WTC11 (cell line): ENCODE measurements at regions not wholly inside any gene's neighbourhood (a gene's known extent, or its start where the extent isn't known, plus 50 kb on each side); places are given as distances from the start of the nearest gene placed in this dataset.

Experiments
- ATAC-seq: fragments of 200-7000 bp; cut with Tn5 transposase; 2 replicates; pipeline ENCODE4 v1.10.0; 2021; ENCODE audit warnings: mild to moderate bottlenecking, moderate library complexity
- CTCF ChIA-PET: fragments of 300-600 bp; sonication (Branson Sonifier 250); formaldehyde crosslinking; loops from one replicate; lab custom pipeline; 2021; ENCODE audit warnings: antibody characterized with exemption; lab: Charles Lee
- POLR2A ChIA-PET: fragments of 350-600 bp; sonication (Branson Sonifier 250); formaldehyde crosslinking; loops from one replicate; lab custom pipeline; 2021; ENCODE audit warnings: antibody characterized with exemption; lab: Charles Lee
- DNase-seq: peaks from one replicate; pipeline ENCODE4 v3.0.0; 2021; ENCODE audit warnings: low spot score
- H3K27ac Mint-ChIP-seq: 2 replicates; pipeline ENCODE4 v1.8.0; 2021; ENCODE audit warnings: mixed read lengths
- H3K27me3 Mint-ChIP-seq: 2 replicates; pipeline ENCODE4 v1.8.0; 2021; ENCODE audit warnings: low read depth, mild to moderate bottlenecking, moderate library complexity, mixed read lengths
- H3K36me3 Mint-ChIP-seq: 2 replicates; pipeline ENCODE4 v1.8.0; 2021; ENCODE audit warnings: mixed read lengths
- H3K4me1 Mint-ChIP-seq: 2 replicates; pipeline ENCODE4 v1.8.0; 2022; ENCODE audit warnings: mixed read lengths
- H3K4me3 Mint-ChIP-seq: 2 replicates; pipeline ENCODE4 v1.8.0; 2021; ENCODE audit warnings: mild to moderate bottlenecking, moderate library complexity, mixed read lengths
- H3K9me3 Mint-ChIP-seq: 2 replicates; pipeline ENCODE4 v1.8.0; 2021; ENCODE audit warnings: mixed read lengths
- EMX1 ChIP-seq: fragments of 250-450 bp; sonication (Bioruptor Pico); IDR thresholded peaks from 2 replicates; pipeline ENCODE4 v1.8.0; 2021; ENCODE audit warnings: mild to moderate bottlenecking
- GRHL2 ChIP-seq: fragments of 250-450 bp; sonication (Bioruptor Pico); IDR thresholded peaks from 2 replicates; pipeline ENCODE4 v1.8.0; 2022; ENCODE audit warnings: mild to moderate bottlenecking, moderate library complexity; ENCODE audit not compliant: insufficient replicate concordance, severe bottlenecking
- KAT7 ChIP-seq: sonication (generic); formaldehyde crosslinking; IDR thresholded peaks from 2 replicates; pipeline ENCODE4 v1.8.1; 2023; ENCODE audit warnings: missing genetic modification reagents, mild to moderate bottlenecking, borderline replicate concordance
- RELA ChIP-seq: sonication (generic); formaldehyde crosslinking; IDR thresholded peaks from 2 replicates; pipeline ENCODE4 v1.8.1; 2022; ENCODE audit warnings: missing genetic modification reagents, mild to moderate bottlenecking, borderline replicate concordance
- SMAD3 ChIP-seq: sonication (generic); formaldehyde crosslinking; IDR thresholded peaks from 2 replicates; pipeline ENCODE4 v1.8.0; 2022; ENCODE audit warnings: missing genetic modification reagents, mild to moderate bottlenecking, borderline replicate concordance
- SOX15 ChIP-seq: fragments of 250-450 bp; sonication (Bioruptor Pico); IDR thresholded peaks from 2 replicates; pipeline ENCODE4 v1.9.0; 2021; ENCODE audit warnings: mild to moderate bottlenecking
- TEAD4 ChIP-seq: sonication (generic); formaldehyde crosslinking; IDR thresholded peaks from 2 replicates; pipeline ENCODE4 v1.8.0; 2022; ENCODE audit warnings: mild to moderate bottlenecking, missing genetic modification reagents
- ZNF121 ChIP-seq: sonication (generic); formaldehyde crosslinking; IDR thresholded peaks from 2 replicates; pipeline ENCODE4 v1.8.0; 2023; ENCODE audit warnings: missing genetic modification reagents
- ZNF396 ChIP-seq: fragments of 250-450 bp; sonication (Bioruptor Pico); IDR thresholded peaks from 2 replicates; pipeline ENCODE4 v1.8.0; 2021; ENCODE audit warnings: mild to moderate bottlenecking, moderate library complexity, borderline replicate concordance
- TF ChIP-seq, protein P1 (sequence below): sonication (generic); formaldehyde crosslinking; IDR thresholded peaks from 2 replicates; pipeline ENCODE4 v1.8.1; 2023; ENCODE audit warnings: mild to moderate bottlenecking, missing genetic modification reagents
- TF ChIP-seq, protein P2 (sequence below): sonication (generic); formaldehyde crosslinking; IDR thresholded peaks from 2 replicates; pipeline ENCODE4 v1.8.1; 2023; ENCODE audit warnings: mild to moderate bottlenecking, missing genetic modification reagents, moderate library complexity
- TF ChIP-seq, protein P3 (sequence below): sonication (generic); formaldehyde crosslinking; conservative IDR thresholded peaks from 2 replicates; pipeline ENCODE4 v1.8.1; 2023; ENCODE audit warnings: mild to moderate bottlenecking, low read depth, missing genetic modification reagents, moderate library complexity
- TF ChIP-seq, protein P4 (sequence below): sonication (generic); formaldehyde crosslinking; IDR thresholded peaks from 2 replicates; pipeline ENCODE4 v1.8.1; 2023; ENCODE audit warnings: mild to moderate bottlenecking, missing genetic modification reagents
- TF ChIP-seq, protein P5 (sequence below): sonication (generic); formaldehyde crosslinking; IDR thresholded peaks from 2 replicates; pipeline ENCODE4 v1.8.0; 2023; ENCODE audit warnings: mild to moderate bottlenecking, missing genetic modification reagents
- TF ChIP-seq, protein P6 (sequence below): fragments of 250-450 bp; sonication (Bioruptor Pico); IDR thresholded peaks from 2 replicates; pipeline ENCODE4 v1.9.0; 2021; ENCODE audit warnings: mild to moderate bottlenecking, borderline replicate concordance
- TF ChIP-seq, protein P7 (sequence below): sonication (generic); formaldehyde crosslinking; IDR thresholded peaks from 2 replicates; pipeline ENCODE4 v1.8.0; 2022; ENCODE audit warnings: mild to moderate bottlenecking, missing genetic modification reagents
- TF ChIP-seq, protein P8 (sequence below): sonication (generic); formaldehyde crosslinking; IDR thresholded peaks from 2 replicates; pipeline ENCODE4 v1.8.0; 2022; ENCODE audit warnings: mild to moderate bottlenecking, missing genetic modification reagents

DNA sequence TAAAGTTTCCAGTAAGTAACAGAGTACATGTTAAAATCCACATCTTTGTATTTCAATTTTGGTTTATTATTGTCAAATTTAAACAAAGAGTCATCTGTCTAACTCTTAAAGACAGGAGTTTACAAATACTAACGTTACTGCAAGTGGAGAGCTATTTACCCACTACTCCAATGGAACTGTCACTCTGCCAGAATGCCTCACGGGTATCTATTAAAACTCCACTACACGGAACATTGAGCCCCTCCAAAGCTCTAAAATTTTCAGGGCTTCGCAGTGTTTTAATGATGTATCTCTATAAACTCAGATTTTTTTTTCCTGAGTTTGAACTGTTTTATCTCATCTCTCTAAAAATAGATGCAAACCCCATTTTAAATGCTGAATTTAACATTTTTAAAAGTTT is 388.7 kb upstream of the SEMA3A start (continued):
- no peak for TF ChIP-seq ZNF396 (CRISPR knock-in tag)
- TF ChIP-seq, protein P1, sequence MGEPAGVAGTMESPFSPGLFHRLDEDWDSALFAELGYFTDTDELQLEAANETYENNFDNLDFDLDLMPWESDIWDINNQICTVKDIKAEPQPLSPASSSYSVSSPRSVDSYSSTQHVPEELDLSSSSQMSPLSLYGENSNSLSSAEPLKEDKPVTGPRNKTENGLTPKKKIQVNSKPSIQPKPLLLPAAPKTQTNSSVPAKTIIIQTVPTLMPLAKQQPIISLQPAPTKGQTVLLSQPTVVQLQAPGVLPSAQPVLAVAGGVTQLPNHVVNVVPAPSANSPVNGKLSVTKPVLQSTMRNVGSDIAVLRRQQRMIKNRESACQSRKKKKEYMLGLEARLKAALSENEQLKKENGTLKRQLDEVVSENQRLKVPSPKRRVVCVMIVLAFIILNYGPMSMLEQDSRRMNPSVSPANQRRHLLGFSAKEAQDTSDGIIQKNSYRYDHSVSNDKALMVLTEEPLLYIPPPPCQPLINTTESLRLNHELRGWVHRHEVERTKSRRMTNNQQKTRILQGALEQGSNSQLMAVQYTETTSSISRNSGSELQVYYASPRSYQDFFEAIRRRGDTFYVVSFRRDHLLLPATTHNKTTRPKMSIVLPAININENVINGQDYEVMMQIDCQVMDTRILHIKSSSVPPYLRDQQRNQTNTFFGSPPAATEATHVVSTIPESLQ, result no peak
- TF ChIP-seq, protein P2, sequence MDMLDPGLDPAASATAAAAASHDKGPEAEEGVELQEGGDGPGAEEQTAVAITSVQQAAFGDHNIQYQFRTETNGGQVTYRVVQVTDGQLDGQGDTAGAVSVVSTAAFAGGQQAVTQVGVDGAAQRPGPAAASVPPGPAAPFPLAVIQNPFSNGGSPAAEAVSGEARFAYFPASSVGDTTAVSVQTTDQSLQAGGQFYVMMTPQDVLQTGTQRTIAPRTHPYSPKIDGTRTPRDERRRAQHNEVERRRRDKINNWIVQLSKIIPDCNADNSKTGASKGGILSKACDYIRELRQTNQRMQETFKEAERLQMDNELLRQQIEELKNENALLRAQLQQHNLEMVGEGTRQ (CRISPR knock-in tag), result no peak
- no peak for TF ChIP-seq RELA (CRISPR knock-in tag)
- TF ChIP-seq EMX1 (CRISPR knock-in tag), result no peak
- no peak for TF ChIP-seq ZNF121 (CRISPR knock-in tag)
- TF ChIP-seq, all 79 proteins: peak for 0

DNA sequence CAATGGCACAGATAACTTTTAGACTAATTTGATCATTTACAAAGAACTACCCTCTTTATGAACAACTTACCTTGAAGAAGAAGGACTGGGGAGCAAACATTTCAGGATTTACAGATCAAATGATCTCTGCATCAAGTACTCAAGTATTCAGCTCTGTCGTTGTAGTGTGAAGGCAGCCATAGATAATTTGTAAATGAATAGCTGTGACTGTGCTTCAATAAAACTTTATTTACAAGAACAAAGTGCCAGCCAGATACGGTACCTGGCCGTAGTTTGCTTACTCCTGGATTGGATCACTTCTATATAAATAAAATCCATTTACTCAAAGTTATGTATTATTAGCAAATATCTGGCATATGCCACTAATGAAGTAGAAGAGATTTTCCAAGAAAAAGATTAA is 388.2 kb upstream of the SEMA3A start:
- Mint-ChIP-seq H3K27me3 (no peaks in the 10 kb centered on the region), H3K9me3 (peaks cover 3% of the 10 kb centered on the region; the same call in 1 of the 2 replicates), H3K36me3 (no peaks in the 10 kb centered on the region), H3K4me1 (no peaks in the 10 kb centered on the region), H3K4me3 (no peak overlapping the region), H3K27ac (no peak overlapping the region)
- DNase-seq (no peak), ATAC-seq (no peak)
- ChIA-PET POLR2A (no interaction called here), CTCF (no interaction called here)
- TF ChIP-seq, protein P3, sequence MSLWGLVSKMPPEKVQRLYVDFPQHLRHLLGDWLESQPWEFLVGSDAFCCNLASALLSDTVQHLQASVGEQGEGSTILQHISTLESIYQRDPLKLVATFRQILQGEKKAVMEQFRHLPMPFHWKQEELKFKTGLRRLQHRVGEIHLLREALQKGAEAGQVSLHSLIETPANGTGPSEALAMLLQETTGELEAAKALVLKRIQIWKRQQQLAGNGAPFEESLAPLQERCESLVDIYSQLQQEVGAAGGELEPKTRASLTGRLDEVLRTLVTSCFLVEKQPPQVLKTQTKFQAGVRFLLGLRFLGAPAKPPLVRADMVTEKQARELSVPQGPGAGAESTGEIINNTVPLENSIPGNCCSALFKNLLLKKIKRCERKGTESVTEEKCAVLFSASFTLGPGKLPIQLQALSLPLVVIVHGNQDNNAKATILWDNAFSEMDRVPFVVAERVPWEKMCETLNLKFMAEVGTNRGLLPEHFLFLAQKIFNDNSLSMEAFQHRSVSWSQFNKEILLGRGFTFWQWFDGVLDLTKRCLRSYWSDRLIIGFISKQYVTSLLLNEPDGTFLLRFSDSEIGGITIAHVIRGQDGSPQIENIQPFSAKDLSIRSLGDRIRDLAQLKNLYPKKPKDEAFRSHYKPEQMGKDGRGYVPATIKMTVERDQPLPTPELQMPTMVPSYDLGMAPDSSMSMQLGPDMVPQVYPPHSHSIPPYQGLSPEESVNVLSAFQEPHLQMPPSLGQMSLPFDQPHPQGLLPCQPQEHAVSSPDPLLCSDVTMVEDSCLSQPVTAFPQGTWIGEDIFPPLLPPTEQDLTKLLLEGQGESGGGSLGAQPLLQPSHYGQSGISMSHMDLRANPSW (CRISPR knock-in tag), result no peak
- TF ChIP-seq, protein P4, sequence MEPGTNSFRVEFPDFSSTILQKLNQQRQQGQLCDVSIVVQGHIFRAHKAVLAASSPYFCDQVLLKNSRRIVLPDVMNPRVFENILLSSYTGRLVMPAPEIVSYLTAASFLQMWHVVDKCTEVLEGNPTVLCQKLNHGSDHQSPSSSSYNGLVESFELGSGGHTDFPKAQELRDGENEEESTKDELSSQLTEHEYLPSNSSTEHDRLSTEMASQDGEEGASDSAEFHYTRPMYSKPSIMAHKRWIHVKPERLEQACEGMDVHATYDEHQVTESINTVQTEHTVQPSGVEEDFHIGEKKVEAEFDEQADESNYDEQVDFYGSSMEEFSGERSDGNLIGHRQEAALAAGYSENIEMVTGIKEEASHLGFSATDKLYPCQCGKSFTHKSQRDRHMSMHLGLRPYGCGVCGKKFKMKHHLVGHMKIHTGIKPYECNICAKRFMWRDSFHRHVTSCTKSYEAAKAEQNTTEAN (CRISPR knock-in tag), result no peak
- TF ChIP-seq SMAD3 (CRISPR knock-in tag) (no peak), TEAD4 (CRISPR knock-in tag) (no peak), GRHL2 (CRISPR knock-in tag) (no peak), KAT7 (no peak), SOX15 (CRISPR knock-in tag) (no peak)
- TF ChIP-seq, protein P5, sequence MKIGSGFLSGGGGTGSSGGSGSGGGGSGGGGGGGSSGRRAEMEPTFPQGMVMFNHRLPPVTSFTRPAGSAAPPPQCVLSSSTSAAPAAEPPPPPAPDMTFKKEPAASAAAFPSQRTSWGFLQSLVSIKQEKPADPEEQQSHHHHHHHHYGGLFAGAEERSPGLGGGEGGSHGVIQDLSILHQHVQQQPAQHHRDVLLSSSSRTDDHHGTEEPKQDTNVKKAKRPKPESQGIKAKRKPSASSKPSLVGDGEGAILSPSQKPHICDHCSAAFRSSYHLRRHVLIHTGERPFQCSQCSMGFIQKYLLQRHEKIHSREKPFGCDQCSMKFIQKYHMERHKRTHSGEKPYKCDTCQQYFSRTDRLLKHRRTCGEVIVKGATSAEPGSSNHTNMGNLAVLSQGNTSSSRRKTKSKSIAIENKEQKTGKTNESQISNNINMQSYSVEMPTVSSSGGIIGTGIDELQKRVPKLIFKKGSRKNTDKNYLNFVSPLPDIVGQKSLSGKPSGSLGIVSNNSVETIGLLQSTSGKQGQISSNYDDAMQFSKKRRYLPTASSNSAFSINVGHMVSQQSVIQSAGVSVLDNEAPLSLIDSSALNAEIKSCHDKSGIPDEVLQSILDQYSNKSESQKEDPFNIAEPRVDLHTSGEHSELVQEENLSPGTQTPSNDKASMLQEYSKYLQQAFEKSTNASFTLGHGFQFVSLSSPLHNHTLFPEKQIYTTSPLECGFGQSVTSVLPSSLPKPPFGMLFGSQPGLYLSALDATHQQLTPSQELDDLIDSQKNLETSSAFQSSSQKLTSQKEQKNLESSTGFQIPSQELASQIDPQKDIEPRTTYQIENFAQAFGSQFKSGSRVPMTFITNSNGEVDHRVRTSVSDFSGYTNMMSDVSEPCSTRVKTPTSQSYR (CRISPR knock-in tag), result no peak
- TF ChIP-seq, protein P6, sequence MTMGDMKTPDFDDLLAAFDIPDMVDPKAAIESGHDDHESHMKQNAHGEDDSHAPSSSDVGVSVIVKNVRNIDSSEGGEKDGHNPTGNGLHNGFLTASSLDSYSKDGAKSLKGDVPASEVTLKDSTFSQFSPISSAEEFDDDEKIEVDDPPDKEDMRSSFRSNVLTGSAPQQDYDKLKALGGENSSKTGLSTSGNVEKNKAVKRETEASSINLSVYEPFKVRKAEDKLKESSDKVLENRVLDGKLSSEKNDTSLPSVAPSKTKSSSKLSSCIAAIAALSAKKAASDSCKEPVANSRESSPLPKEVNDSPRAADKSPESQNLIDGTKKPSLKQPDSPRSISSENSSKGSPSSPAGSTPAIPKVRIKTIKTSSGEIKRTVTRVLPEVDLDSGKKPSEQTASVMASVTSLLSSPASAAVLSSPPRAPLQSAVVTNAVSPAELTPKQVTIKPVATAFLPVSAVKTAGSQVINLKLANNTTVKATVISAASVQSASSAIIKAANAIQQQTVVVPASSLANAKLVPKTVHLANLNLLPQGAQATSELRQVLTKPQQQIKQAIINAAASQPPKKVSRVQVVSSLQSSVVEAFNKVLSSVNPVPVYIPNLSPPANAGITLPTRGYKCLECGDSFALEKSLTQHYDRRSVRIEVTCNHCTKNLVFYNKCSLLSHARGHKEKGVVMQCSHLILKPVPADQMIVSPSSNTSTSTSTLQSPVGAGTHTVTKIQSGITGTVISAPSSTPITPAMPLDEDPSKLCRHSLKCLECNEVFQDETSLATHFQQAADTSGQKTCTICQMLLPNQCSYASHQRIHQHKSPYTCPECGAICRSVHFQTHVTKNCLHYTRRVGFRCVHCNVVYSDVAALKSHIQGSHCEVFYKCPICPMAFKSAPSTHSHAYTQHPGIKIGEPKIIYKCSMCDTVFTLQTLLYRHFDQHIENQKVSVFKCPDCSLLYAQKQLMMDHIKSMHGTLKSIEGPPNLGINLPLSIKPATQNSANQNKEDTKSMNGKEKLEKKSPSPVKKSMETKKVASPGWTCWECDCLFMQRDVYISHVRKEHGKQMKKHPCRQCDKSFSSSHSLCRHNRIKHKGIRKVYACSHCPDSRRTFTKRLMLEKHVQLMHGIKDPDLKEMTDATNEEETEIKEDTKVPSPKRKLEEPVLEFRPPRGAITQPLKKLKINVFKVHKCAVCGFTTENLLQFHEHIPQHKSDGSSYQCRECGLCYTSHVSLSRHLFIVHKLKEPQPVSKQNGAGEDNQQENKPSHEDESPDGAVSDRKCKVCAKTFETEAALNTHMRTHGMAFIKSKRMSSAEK (CRISPR knock-in tag), result no peak
- TF ChIP-seq, protein P7, sequence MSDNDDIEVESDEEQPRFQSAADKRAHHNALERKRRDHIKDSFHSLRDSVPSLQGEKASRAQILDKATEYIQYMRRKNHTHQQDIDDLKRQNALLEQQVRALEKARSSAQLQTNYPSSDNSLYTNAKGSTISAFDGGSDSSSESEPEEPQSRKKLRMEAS (CRISPR knock-in tag), result no peak
- TF ChIP-seq, protein P8, sequence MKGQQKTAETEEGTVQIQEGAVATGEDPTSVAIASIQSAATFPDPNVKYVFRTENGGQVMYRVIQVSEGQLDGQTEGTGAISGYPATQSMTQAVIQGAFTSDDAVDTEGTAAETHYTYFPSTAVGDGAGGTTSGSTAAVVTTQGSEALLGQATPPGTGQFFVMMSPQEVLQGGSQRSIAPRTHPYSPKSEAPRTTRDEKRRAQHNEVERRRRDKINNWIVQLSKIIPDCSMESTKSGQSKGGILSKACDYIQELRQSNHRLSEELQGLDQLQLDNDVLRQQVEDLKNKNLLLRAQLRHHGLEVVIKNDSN (CRISPR knock-in tag), result no peak
